Keratinocyte (primary cell): ENCODE measurements at regions not wholly inside any gene's neighbourhood (a gene's known extent, or its start where the extent isn't known, plus 50 kb on each side); places are given as distances from the start of the nearest gene placed in this dataset.
A peak's percentile ranks its signal among the peaks of the same experiment; 100 is the strongest.

ENCODE experiments used
- DNase-seq: peaks from one replicate; pipeline ENCODE4 v3.0.0-alpha.2; 2011; ENCODE audit warnings: low read depth, missing footprints, low spot score
- FAIRE-seq: peaks from 2 replicates; lab custom pipeline; 2011; peaks lifted over from hg19 to GRCh38; lab: Jason Lieb, UNC
- H2AFZ ChIP-seq: 2 replicates; pipeline ENCODE4 v1.6.0; 2012; ENCODE audit warnings: low read length, control low read depth, inconsistent platforms; ENCODE audit not compliant: control insufficient read depth
- H3K27ac ChIP-seq: 2 replicates; pipeline ENCODE4 v1.5.1; 2011; ENCODE audit warnings: low read length; ENCODE audit not compliant: control insufficient read depth, insufficient read depth
- H3K27me3 ChIP-seq: 3 replicates; pipeline ENCODE4 v1.6.0; 2011; ENCODE audit warnings: low read length; ENCODE audit not compliant: control insufficient read depth, insufficient read depth; ENCODE audit errors: extremely low read depth
- H3K36me3 ChIP-seq, 2 experiments: 2 replicates in 1 of 2; 3 replicates in 1 of 2; pipeline ENCODE4 v1.5.1; 2011; ENCODE audit warnings: low read length in 2 of 2, mild to moderate bottlenecking in 1 of 2; ENCODE audit not compliant: control insufficient read depth in 2 of 2, insufficient read depth in 2 of 2; ENCODE audit errors: extremely low read depth in 1 of 2
- H3K4me1 ChIP-seq: 3 replicates; pipeline ENCODE4 v1.5.1; 2011; ENCODE audit warnings: low read length; ENCODE audit not compliant: control insufficient read depth, insufficient read depth; ENCODE audit errors: extremely low read depth
- H3K4me2 ChIP-seq: 3 replicates; pipeline ENCODE4 v1.6.0; 2011; ENCODE audit warnings: low read depth, low read length; ENCODE audit not compliant: control insufficient read depth, insufficient read depth; ENCODE audit errors: extremely low read depth
- H3K4me3 ChIP-seq, 3 experiments: fragments of 200-600 bp in 1 of 3; sonication (generic) in 1 of 3; 2 replicates in 2 of 3; 3 replicates in 1 of 3; pipeline ENCODE4 v1.5.1; 2011 to 2016; ENCODE audit warnings: low read length in 3 of 3, mild to moderate bottlenecking in 3 of 3, control low read depth in 2 of 3, inconsistent platforms in 1 of 3, low read depth in 1 of 3, mixed read lengths in 1 of 3, mixed run types in 1 of 3, moderate library complexity in 1 of 3; ENCODE audit not compliant: control insufficient read depth in 2 of 3, insufficient read depth in 2 of 3; ENCODE audit errors: extremely low read depth in 1 of 3
- H3K79me2 ChIP-seq: 2 replicates; pipeline ENCODE4 v1.6.0; 2012; ENCODE audit warnings: low read length; ENCODE audit not compliant: control insufficient read depth, insufficient read depth
- H3K9ac ChIP-seq: 3 replicates; pipeline ENCODE4 v1.6.0; 2011; ENCODE audit warnings: low read length; ENCODE audit not compliant: control insufficient read depth, insufficient read depth; ENCODE audit errors: extremely low read depth
- H3K9me1 ChIP-seq: 3 replicates; pipeline ENCODE4 v1.6.0; 2011; ENCODE audit warnings: low read length; ENCODE audit not compliant: control insufficient read depth, insufficient read depth; ENCODE audit errors: extremely low read depth
- H3K9me3 ChIP-seq: 2 replicates; pipeline ENCODE4 v1.5.1; 2012; ENCODE audit warnings: low read depth, low read length; ENCODE audit not compliant: control insufficient read depth
- H4K20me1 ChIP-seq: 3 replicates; pipeline ENCODE4 v1.6.0; 2011; ENCODE audit warnings: low read length; ENCODE audit not compliant: control insufficient read depth, insufficient read depth; ENCODE audit errors: extremely low read depth
- CTCF ChIP-seq, 3 experiments: IDR thresholded peaks in 1 of 3; conservative IDR thresholded peaks in 1 of 3; optimal IDR thresholded peaks in 1 of 3; 2 replicates in 2 of 3; 3 replicates in 1 of 3; pipeline versions ENCODE3 to v1.5.1; 2011; ENCODE audit warnings: low read length in 3 of 3, mild to moderate bottlenecking in 3 of 3, moderate library complexity in 2 of 3, control low read depth in 1 of 3, inconsistent platforms in 1 of 3; ENCODE audit not compliant: insufficient read depth in 2 of 3; ENCODE audit errors: extremely low read depth in 1 of 3
- EZH2 ChIP-seq: IDR thresholded peaks from one replicate; pipeline ENCODE4 v1.6.1; 2012; ENCODE audit warnings: inconsistent platforms, mild to moderate bottlenecking, low read length, moderate library complexity
- dilution Hi-C: fragments of 300-500 bp; cut with MboI; formaldehyde crosslinking; loops from one replicate; pipeline ENCODE4 v1.7.0; 2020; ENCODE audit warnings: low sequenced_read_pairs; ENCODE audit not compliant: extremely low pct_ligation_motif_present

GRCh38 chr20:22801528-22801927 lies 217.2 kb upstream of the FOXA2 start:
- Histone ChIP-seq H3K9me1 (no peaks in the 10 kb centered on the region), H3K9ac (no peak overlapping the region), H3K27ac (no peak overlapping the region), H3K4me1 (peaks cover 24% of the 10 kb centered on the region), H3K36me3 (no peaks in the 10 kb centered on the region), H3K4me2 (no peak overlapping the region), H3K9me3 (no peaks in the 10 kb centered on the region), H3K27me3 (no peaks in the 10 kb centered on the region), H3K79me2 (no peaks in the 10 kb centered on the region), H2AFZ (no peak overlapping the region), H3K4me3 (no peak overlapping the region), H4K20me1 (no peaks in the 10 kb centered on the region)
- no peak for DNase-seq
- dilution Hi-C loops: no loop called here
- no peak for TF ChIP-seq EZH2
- TF ChIP-seq CTCF (optimal IDR thresholded peaks at IDR 0.05 in 1 of 3, IDR thresholded peaks at IDR 0.05 in 1 of 3, conservative IDR thresholded peaks at IDR 0.05 in 1 of 3; ENCODE audit: extremely low read depth in 1 of 3, insufficient read depth in 2 of 3, low read length in 3 of 3): no peak
- FAIRE-seq: no peak

- peak; percentile 53 for FAIRE-seq
- no peaks in the 10 kb centered on the region for H3K27me3 ChIP-seq
- no peak overlapping the region for H3K4me3 ChIP-seq
- no peaks in the 10 kb centered on the region for H3K9me1 ChIP-seq
- dilution Hi-C loops: no loop called here
- H3K79me2 ChIP-seq: no peaks in the 10 kb centered on the region
- H3K9ac ChIP-seq: no peak overlapping the region
- no peak overlapping the region for H3K27ac ChIP-seq
- H3K4me1 ChIP-seq: peaks cover 17% of the 10 kb centered on the region
- no peak for DNase-seq
- H2AFZ ChIP-seq: peak overlapping the region; percentile 33
- TF ChIP-seq EZH2 (no peak), CTCF (optimal IDR thresholded peaks at IDR 0.05 in 1 of 3, IDR thresholded peaks at IDR 0.05 in 1 of 3, conservative IDR thresholded peaks at IDR 0.05 in 1 of 3; ENCODE audit: extremely low read depth in 1 of 3, insufficient read depth in 2 of 3, low read length in 3 of 3) (peak in 1 of 3 experiments; percentile 54)
- H4K20me1 ChIP-seq: no peaks in the 10 kb centered on the region
- no peaks in the 10 kb centered on the region for H3K36me3 ChIP-seq
- no peaks in the 10 kb centered on the region for H3K9me3 ChIP-seq
- no peak overlapping the region for H3K4me2 ChIP-seq
These were observed 217.9 kb upstream of the FOXA2 start for GRCh38 chr20:22802296-22802695.
